Mammary epithelial cell (primary cell): ENCODE measurements at regions not wholly inside any gene's neighbourhood (a gene's known extent, or its start where the extent isn't known, plus 50 kb on each side); places are given as distances from the start of the nearest gene placed in this dataset.

Experiments used
- CTCF ChIP-seq, 2 donors: IDR thresholded peaks in 1 of 2; conservative IDR thresholded peaks in 1 of 2; 2 replicates each; pipeline ENCODE4 v1.5.1; 2011 to 2012; ENCODE audit warnings: inconsistent platforms in 2 of 2, low read length in 2 of 2, mild to moderate bottlenecking in 2 of 2, control low read depth in 1 of 2, low read depth in 1 of 2; ENCODE audit not compliant: insufficient read depth in 1 of 2; ENCODE audit errors: extremely low read depth in 1 of 2
- EZH2 ChIP-seq: IDR thresholded peaks from 2 replicates; pipeline ENCODE4 v1.6.1; 2012; ENCODE audit warnings: low read length, inconsistent platforms, borderline replicate concordance

DNA sequence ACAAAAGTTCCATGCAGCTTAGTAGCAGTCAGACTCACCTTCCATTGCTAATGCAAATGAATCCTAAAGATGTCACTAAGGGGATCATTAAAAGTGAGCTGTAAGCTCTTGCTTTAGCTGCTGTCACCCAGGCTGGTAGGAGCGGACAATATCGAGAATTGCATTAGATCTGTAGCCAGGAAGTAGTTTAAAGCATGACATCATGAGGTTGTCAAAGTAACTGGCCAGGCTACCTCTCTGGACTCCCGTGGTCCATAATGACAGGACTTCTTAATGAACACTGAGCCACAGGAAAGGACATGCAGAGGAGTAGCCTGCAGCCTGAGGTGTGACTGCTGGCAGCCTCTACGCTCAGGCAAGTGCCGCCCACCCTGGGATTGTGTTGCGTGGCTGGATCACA lies 522.3 kb upstream of the NBEA start:
- TF ChIP-seq CTCF (conservative IDR thresholded peaks at IDR 0.05 in 1 of 2, IDR thresholded peaks at IDR 0.05 in 1 of 2; ENCODE audit: extremely low read depth in 1 of 2, insufficient read depth in 1 of 2, low read depth in 1 of 2, low read length in 2 of 2) = no peak
- no peak for TF ChIP-seq EZH2
